CD14-positive monocyte (primary cell): ENCODE measurements at regions not wholly inside any gene's neighbourhood (a gene's known extent, or its start where the extent isn't known, plus 50 kb on each side); places are given as distances from the start of the nearest gene placed in this dataset.

ENCODE experiments used
- DNase-seq, 3 donors: peaks; one replicate each; pipeline ENCODE4 v3.0.0-alpha.2; 2011 to 2022
- H2AFZ ChIP-seq: 2 replicates; pipeline ENCODE4 v1.6.0; 2012; ENCODE audit warnings: mild to moderate bottlenecking, low read depth, low read length, inconsistent platforms; ENCODE audit not compliant: insufficient read depth, poor library complexity, severe bottlenecking
- H3K27ac ChIP-seq, 2 donors: 1 replicate in 1 of 2; 2 replicates in 1 of 2; pipeline ENCODE4 v1.5.1; 2012 to 2013; ENCODE audit warnings: low read length in 2 of 2, control low read depth in 1 of 2, inconsistent platforms in 1 of 2, low read depth in 1 of 2, mild to moderate bottlenecking in 1 of 2
- H3K27me3 ChIP-seq, 2 donors: one replicate each; pipeline versions ENCODE4 v1.6.0 to v1.6.1; 2011 to 2013; ENCODE audit warnings: low read length in 2 of 2; ENCODE audit not compliant: control insufficient read depth in 2 of 2, insufficient read depth in 2 of 2
- H3K36me3 ChIP-seq, 2 donors: replicated peaks in 1 of 2; 1 replicate in 1 of 2; 2 replicates in 1 of 2; pipeline versions ENCODE4 v1.5.1 to v1.6.1; 2012 to 2013; ENCODE audit warnings: low read length in 2 of 2, control low read depth in 1 of 2, inconsistent platforms in 1 of 2, mild to moderate bottlenecking in 1 of 2; ENCODE audit not compliant: insufficient read depth in 2 of 2, control insufficient read depth in 1 of 2
- H3K4me1 ChIP-seq, 2 donors: 1 replicate in 1 of 2; 2 replicates in 1 of 2; pipeline versions ENCODE4 v1.5.1 to v1.6.1; 2012 to 2013; ENCODE audit warnings: low read length in 2 of 2, control low read depth in 1 of 2, inconsistent platforms in 1 of 2, mild to moderate bottlenecking in 1 of 2, moderate library complexity in 1 of 2; ENCODE audit not compliant: insufficient read depth in 2 of 2, control insufficient read depth in 1 of 2
- H3K4me2 ChIP-seq: replicated peaks from 2 replicates; pipeline ENCODE3; 2012; ENCODE audit warnings: low read length, moderate library complexity, mild to moderate bottlenecking; ENCODE audit not compliant: poor library complexity, severe bottlenecking; ENCODE audit errors: extremely low read depth
- H3K4me3 ChIP-seq, 3 experiments: fragments of 200-600 bp in 1 of 3; sonication (generic) in 1 of 3; replicated peaks in 1 of 3; 1 replicate in 2 of 3; 2 replicates in 1 of 3; pipeline ENCODE4 v1.5.1; 2011 to 2013; ENCODE audit warnings: low read length in 3 of 3, mild to moderate bottlenecking in 3 of 3, control low read depth in 2 of 3, low read depth in 2 of 3, inconsistent platforms in 1 of 3, moderate library complexity in 1 of 3
- H3K79me2 ChIP-seq: 2 replicates; pipeline ENCODE4 v1.6.0; 2012; ENCODE audit warnings: mild to moderate bottlenecking, control low read depth, inconsistent platforms, low read length, moderate library complexity; ENCODE audit not compliant: insufficient read depth
- H3K9ac ChIP-seq: 2 replicates; pipeline ENCODE4 v1.6.0; 2017; ENCODE audit warnings: low read length, mild to moderate bottlenecking; ENCODE audit not compliant: insufficient read depth, poor library complexity, severe bottlenecking
- H3K9me3 ChIP-seq, 2 donors: replicated peaks in 1 of 2; 1 replicate in 1 of 2; 2 replicates in 1 of 2; pipeline versions ENCODE4 v1.5.1 to v1.6.1; 2012 to 2013; ENCODE audit warnings: low read length in 2 of 2, control low read depth in 1 of 2; ENCODE audit not compliant: control insufficient read depth in 1 of 2, insufficient read depth in 1 of 2
- H4K20me1 ChIP-seq: 2 replicates; pipeline ENCODE4 v1.6.0; 2012; ENCODE audit warnings: mild to moderate bottlenecking, low read length, control low read depth, moderate library complexity; ENCODE audit not compliant: insufficient read depth
- H3K27ac Mint-ChIP-seq, 7 donors: one replicate each; pipeline ENCODE4 v1.8.0; 2020; ENCODE audit warnings: mild to moderate bottlenecking in 7 of 7, mixed read lengths in 7 of 7, moderate library complexity in 6 of 7, inconsistent platforms in 2 of 7
- H3K27me3 Mint-ChIP-seq, 3 donors: one replicate each; pipeline ENCODE4 v1.8.0; 2021 to 2022; ENCODE audit warnings: low read depth in 3 of 3, mild to moderate bottlenecking in 3 of 3, mixed read lengths in 3 of 3, moderate library complexity in 3 of 3, inconsistent platforms in 1 of 3
- H3K36me3 Mint-ChIP-seq, 2 donors: one replicate each; pipeline ENCODE4 v1.8.0; 2020; ENCODE audit warnings: mixed read lengths in 2 of 2, inconsistent platforms in 1 of 2, mild to moderate bottlenecking in 1 of 2
- H3K4me1 Mint-ChIP-seq: one replicate; pipeline ENCODE4 v1.8.0; 2020; ENCODE audit warnings: mild to moderate bottlenecking, mixed read lengths
- H3K4me3 Mint-ChIP-seq, 2 donors: one replicate each; pipeline ENCODE4 v1.8.0; 2020; ENCODE audit warnings: mild to moderate bottlenecking in 2 of 2, mixed read lengths in 2 of 2, moderate library complexity in 1 of 2
- H3K9me3 Mint-ChIP-seq, 7 donors: one replicate each; pipeline ENCODE4 v1.8.0; 2020 to 2022; ENCODE audit warnings: mixed read lengths in 7 of 7, mild to moderate bottlenecking in 6 of 7, moderate library complexity in 6 of 7, inconsistent platforms in 2 of 7
- CTCF ChIP-seq: fragments of 200-600 bp; IDR thresholded peaks from one replicate; pipeline ENCODE4 v1.8.0; 2022; ENCODE audit warnings: antibody characterized with exemption, mild to moderate bottlenecking
- WGBS: methylation state at CpG from one replicate; pipeline ENCODE4 v1.1.5; 2013; ENCODE audit warnings: missing lambda C conversion rate; ENCODE audit not compliant: insufficient coverage; 5-methylcytosine and 5-hydroxymethylcytosine counted together
- intact Hi-C, 2 donors: fragments of 100-400 bp; cut with micrococcal nuclease; formaldehyde crosslinking; loops; one replicate each; pipeline versions ENCODE4 v1.15.0 to v1.15.1; 2023

GRCh38 chr3:106466881-106467280 lies 598.1 kb upstream of the CBLB start:
- no peaks in the 10 kb centered on the region for H3K36me3 Mint-ChIP-seq
- no peak overlapping the region for H3K27ac Mint-ChIP-seq
- Histone ChIP-seq H3K79me2 (no peaks in the 10 kb centered on the region), H3K4me2 (no peak overlapping the region), H3K4me3 (no peak overlapping the region), H4K20me1 (no peaks in the 10 kb centered on the region), H3K27me3 (no peaks in the 10 kb centered on the region), H2AFZ (no peak overlapping the region), H3K9ac (no peak overlapping the region), H3K36me3 (no peaks in the 10 kb centered on the region), H3K4me1 (no peaks in the 10 kb centered on the region), H3K9me3 (peaks cover 0 to 14% of the 10 kb centered on the region in 2 donors), H3K27ac (no peak overlapping the region)
- TF ChIP-seq CTCF: no peak
- DNase-seq: no peak
- no peaks in the 10 kb centered on the region for H3K4me1 Mint-ChIP-seq
- WGBS: 93% methylated on average over 2 of the region's 2 CpGs
- intact Hi-C loops: no loop called here
- no peaks in the 10 kb centered on the region for H3K27me3 Mint-ChIP-seq
- peaks cover 2 to 16% (median 9%) of the 10 kb centered on the region in 7 donors for H3K9me3 Mint-ChIP-seq
- no peak overlapping the region for H3K4me3 Mint-ChIP-seq

DNA sequence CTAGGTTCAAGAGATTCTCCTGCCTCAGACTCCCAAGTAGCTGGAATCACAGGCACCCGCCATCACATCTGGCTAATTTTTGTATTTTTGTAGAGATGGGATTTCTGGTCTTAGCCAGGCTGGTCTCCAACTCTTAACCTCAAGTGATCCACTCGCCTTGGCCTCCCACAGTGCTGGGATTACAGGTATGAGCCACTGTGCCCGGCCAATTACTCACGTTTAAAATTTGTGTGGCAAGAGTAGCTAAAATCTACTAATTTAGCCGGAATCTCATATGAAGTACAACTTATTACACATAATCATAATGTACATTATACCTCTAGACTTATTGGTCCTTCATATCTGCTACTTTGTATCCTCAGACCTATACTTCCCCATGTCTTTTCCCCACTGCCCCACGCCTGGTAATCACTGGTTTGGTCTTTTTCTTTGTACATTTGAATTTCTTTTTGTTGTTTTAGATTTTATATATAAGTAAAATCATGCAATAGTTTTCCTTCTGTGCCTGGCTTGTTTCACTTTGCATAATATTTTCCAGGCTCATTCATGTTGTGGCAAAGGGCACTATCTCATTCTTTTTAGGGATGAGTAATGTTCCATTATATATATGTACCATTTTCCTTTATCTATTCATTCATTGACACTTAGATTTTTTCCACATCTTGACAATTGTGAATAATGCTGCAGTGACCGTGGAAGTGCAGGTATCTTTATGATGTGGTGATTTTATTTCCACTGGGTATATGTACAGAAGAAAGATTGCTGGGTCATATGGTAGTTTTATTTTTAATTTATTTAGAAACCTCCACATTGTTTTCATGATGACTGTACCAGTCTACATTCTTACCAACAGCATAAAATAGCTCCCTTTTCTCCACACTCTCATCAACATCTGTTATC lies 605.0 kb upstream of the CBLB start:
- TF ChIP-seq CTCF: no peak
- Histone ChIP-seq H3K79me2 (no peaks in the 10 kb centered on the region), H3K27me3 (no peaks in the 10 kb centered on the region), H3K9me3 (no peaks in the 10 kb centered on the region), H3K27ac (no peak overlapping the region), H4K20me1 (no peaks in the 10 kb centered on the region), H2AFZ (no peak overlapping the region), H3K4me3 (no peak overlapping the region), H3K9ac (no peak overlapping the region), H3K4me2 (no peak overlapping the region), H3K36me3 (no peaks in the 10 kb centered on the region), H3K4me1 (no peaks in the 10 kb centered on the region)
- no peaks in the 10 kb centered on the region for H3K36me3 Mint-ChIP-seq
- WGBS: 97% methylated on average over 5 of the region's 7 CpGs
- no peak overlapping the region for H3K27ac Mint-ChIP-seq
- no peaks in the 10 kb centered on the region for H3K27me3 Mint-ChIP-seq
- no peaks in the 10 kb centered on the region for H3K4me1 Mint-ChIP-seq
- no peak for DNase-seq
- no peak overlapping the region for H3K4me3 Mint-ChIP-seq
- H3K9me3 Mint-ChIP-seq: peaks cover 1 to 14% (median 5%) of the 10 kb centered on the region in 7 donors
- intact Hi-C loops: no loop called here
